Hepatocyte (in vitro differentiated cells): ENCODE measurements at regions not wholly inside any gene's neighbourhood (a gene's known extent, or its start where the extent isn't known, plus 50 kb on each side); places are given as distances from the start of the nearest gene placed in this dataset.

Experiments used
- EZH2 ChIP-seq: fragments of 200-600 bp; sonication (generic); IDR thresholded peaks from 2 replicates; pipeline ENCODE4 v1.6.1; 2016; ENCODE audit warnings: antibody characterized with exemption, mild to moderate bottlenecking, borderline replicate concordance
- EZH2phosphoT487 ChIP-seq: fragments of 200-600 bp; sonication (generic); IDR thresholded peaks from one replicate; pipeline ENCODE4 v1.6.1; 2018; ENCODE audit warnings: antibody characterized with exemption, mild to moderate bottlenecking, low read depth, moderate library complexity; ENCODE audit not compliant: unreplicated experiment, severe bottlenecking
- TF ChIP-seq, protein P1 (sequence below): fragments of 200-600 bp; sonication (generic); IDR thresholded peaks from 2 replicates; pipeline ENCODE4 v1.5.1; 2016; ENCODE audit warnings: antibody characterized with exemption, mild to moderate bottlenecking; ENCODE audit not compliant: poor library complexity

DNA sequence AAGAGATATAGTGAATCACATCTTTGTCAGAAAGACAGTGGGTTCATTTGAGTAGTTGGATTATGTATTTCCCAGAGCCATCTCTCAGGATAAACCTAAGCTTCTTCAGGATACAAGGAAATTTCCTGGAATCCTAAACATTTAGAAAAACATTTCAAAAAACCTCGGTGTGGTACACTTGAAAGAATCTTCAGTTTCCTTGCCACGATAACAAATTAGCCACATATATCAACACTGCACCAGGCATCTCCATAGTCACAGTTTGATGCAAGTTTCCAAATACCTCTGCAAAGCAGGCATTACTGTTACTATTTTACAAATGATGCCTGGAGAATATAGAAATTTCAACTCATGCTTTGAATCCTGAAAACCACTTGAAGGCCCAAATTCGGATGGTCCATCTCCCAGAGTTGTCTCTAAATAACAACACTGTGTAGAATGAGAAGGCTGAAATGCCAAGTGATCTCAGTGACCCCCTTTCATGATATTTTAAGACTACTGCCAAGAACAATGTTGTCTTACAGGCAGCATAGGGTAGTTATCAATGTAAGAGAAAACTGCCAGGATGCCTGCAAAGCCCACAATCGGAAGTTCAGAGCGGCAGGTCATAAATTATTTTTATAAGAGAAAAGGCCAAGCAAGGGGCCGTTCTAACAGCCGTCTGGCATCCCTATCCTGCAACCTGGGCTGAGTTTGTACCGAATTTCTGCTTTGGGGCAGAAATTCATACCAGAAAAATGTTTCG lies 307.9 kb downstream of the TXNL1 start:
- TF ChIP-seq, protein P1, sequence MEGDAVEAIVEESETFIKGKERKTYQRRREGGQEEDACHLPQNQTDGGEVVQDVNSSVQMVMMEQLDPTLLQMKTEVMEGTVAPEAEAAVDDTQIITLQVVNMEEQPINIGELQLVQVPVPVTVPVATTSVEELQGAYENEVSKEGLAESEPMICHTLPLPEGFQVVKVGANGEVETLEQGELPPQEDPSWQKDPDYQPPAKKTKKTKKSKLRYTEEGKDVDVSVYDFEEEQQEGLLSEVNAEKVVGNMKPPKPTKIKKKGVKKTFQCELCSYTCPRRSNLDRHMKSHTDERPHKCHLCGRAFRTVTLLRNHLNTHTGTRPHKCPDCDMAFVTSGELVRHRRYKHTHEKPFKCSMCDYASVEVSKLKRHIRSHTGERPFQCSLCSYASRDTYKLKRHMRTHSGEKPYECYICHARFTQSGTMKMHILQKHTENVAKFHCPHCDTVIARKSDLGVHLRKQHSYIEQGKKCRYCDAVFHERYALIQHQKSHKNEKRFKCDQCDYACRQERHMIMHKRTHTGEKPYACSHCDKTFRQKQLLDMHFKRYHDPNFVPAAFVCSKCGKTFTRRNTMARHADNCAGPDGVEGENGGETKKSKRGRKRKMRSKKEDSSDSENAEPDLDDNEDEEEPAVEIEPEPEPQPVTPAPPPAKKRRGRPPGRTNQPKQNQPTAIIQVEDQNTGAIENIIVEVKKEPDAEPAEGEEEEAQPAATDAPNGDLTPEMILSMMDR = no peak
- TF ChIP-seq EZH2 (no peak), EZH2phosphoT487 (no peak)
